SK-N-SH (cell line): ENCODE measurements at regions not wholly inside any gene's neighbourhood (a gene's known extent, or its start where the extent isn't known, plus 50 kb on each side); places are given as distances from the start of the nearest gene placed in this dataset.

Source experiments
- CTCF ChIA-PET: fragments of 300-600, 350-600 bp; formaldehyde crosslinking; extraction: SDS; loops from one replicate; lab custom pipeline; 2021; lab: Yijun Ruan, JAX
- POLR2A ChIA-PET: fragments of 350-600 bp; sonication (Branson Sonifier 250); formaldehyde crosslinking; extraction: SDS; loops from one replicate; lab custom pipeline; 2020; ENCODE audit warnings: antibody characterized with exemption, inconsistent platforms; lab: Yijun Ruan, JAX
- DNase-seq: peaks from one replicate; pipeline ENCODE4 v3.0.0; 2012
- H2AFZ ChIP-seq: fragments of 200-600 bp; sonication (generic); 2 replicates; pipeline ENCODE4 v1.8.1; 2016; ENCODE audit warnings: antibody characterized with exemption, mild to moderate bottlenecking, low read depth
- H3F3A ChIP-seq: fragments of 200-600 bp; sonication (generic); replicated peaks from 2 replicates; pipeline ENCODE3; 2016; ENCODE audit warnings: antibody characterized with exemption, mild to moderate bottlenecking; ENCODE audit not compliant: insufficient read depth
- H3K27ac ChIP-seq, 2 experiments: fragments of 200-500 bp in 1 of 2; fragments of 200-600 bp in 1 of 2; sonication (Bioruptor generic) in 1 of 2; sonication (generic), shearing (Covaris generic) in 1 of 2; 2 replicates each; pipeline versions ENCODE4 v1.5.1 to v1.6.1; 2014 to 2016; ENCODE audit warnings: low read depth in 2 of 2, inconsistent platforms in 1 of 2, low read length in 1 of 2, mild to moderate bottlenecking in 1 of 2, mixed read lengths in 1 of 2
- H3K27me3 ChIP-seq: fragments of 200-600 bp; sonication (generic), shearing (Covaris generic); 2 replicates; pipeline ENCODE4 v1.6.1; 2016; ENCODE audit warnings: mixed run types; ENCODE audit not compliant: insufficient read depth
- H3K36me3 ChIP-seq, 2 experiments: fragments of 200-500 bp in 1 of 2; fragments of 200-600 bp in 1 of 2; sonication (Bioruptor generic) in 1 of 2; sonication (generic) in 1 of 2; replicated peaks in 1 of 2; 2 replicates each; pipeline versions ENCODE3 to v1.5.1; 2014 to 2016; ENCODE audit warnings: low read length in 1 of 2, mild to moderate bottlenecking in 1 of 2; ENCODE audit not compliant: insufficient read depth in 2 of 2, control insufficient read depth in 1 of 2
- H3K4me1 ChIP-seq, 2 experiments: fragments of 200-500 bp in 1 of 2; fragments of 200-600 bp in 1 of 2; sonication (Bioruptor generic) in 1 of 2; sonication (generic), shearing (Covaris generic) in 1 of 2; 2 replicates each; pipeline versions ENCODE4 v1.5.1 to v1.6.1; 2014 to 2016; ENCODE audit warnings: low read depth in 1 of 2, low read length in 1 of 2, mixed run types in 1 of 2; ENCODE audit not compliant: insufficient read depth in 2 of 2, control insufficient read depth in 1 of 2
- H3K4me2 ChIP-seq: fragments of 200-600 bp; sonication (generic), shearing (Covaris generic); 2 replicates; pipeline ENCODE4 v1.6.1; 2017; ENCODE audit warnings: mixed run types
- H3K4me3 ChIP-seq, 2 experiments: fragments of 200-500 bp in 1 of 2; fragments of 200-600 bp in 1 of 2; sonication (Bioruptor generic) in 1 of 2; sonication (generic), shearing (Covaris generic) in 1 of 2; 2 replicates each; pipeline versions ENCODE4 v1.5.1 to v1.8.1; 2014 to 2016; ENCODE audit warnings: low read depth in 2 of 2, inconsistent platforms in 1 of 2, low read length in 1 of 2, mild to moderate bottlenecking in 1 of 2, mixed read lengths in 1 of 2, moderate library complexity in 1 of 2
- H3K79me2 ChIP-seq: fragments of 200-600 bp; sonication (generic); 2 replicates; pipeline ENCODE4 v1.8.1; 2017; ENCODE audit warnings: mild to moderate bottlenecking; ENCODE audit not compliant: insufficient read depth
- H3K9ac ChIP-seq: fragments of 200-600 bp; sonication (generic); 2 replicates; pipeline ENCODE4 v1.6.1; 2017; ENCODE audit warnings: mixed run types
- H3K9me2 ChIP-seq: fragments of 200-600 bp; sonication (generic); 2 replicates; pipeline ENCODE4 v1.6.1; 2017; ENCODE audit warnings: mixed run types
- H3K9me3 ChIP-seq: fragments of 200-600 bp; sonication (generic); 2 replicates; pipeline ENCODE4 v1.6.1; 2017; ENCODE audit warnings: mixed run types, mild to moderate bottlenecking, moderate library complexity
- H4K20me1 ChIP-seq: fragments of 200-600 bp; sonication (generic); 2 replicates; pipeline ENCODE4 v1.6.1; 2017; ENCODE audit warnings: mild to moderate bottlenecking, mixed run types; ENCODE audit not compliant: insufficient read depth
- FOSL2 ChIP-seq: IDR thresholded peaks from 2 replicates; pipeline ENCODE4 v1.4.0; 2012; ENCODE audit warnings: low read depth, mild to moderate bottlenecking, moderate library complexity, borderline replicate concordance
- GATA2 ChIP-seq: sonication (generic); formaldehyde crosslinking; IDR thresholded peaks from 2 replicates; pipeline ENCODE4 v1.5.0; 2020; ENCODE audit warnings: mild to moderate bottlenecking, missing genetic modification reagents
- MEF2A ChIP-seq: IDR thresholded peaks from 2 replicates; pipeline ENCODE4 v1.4.0; 2012; ENCODE audit warnings: low read depth, borderline replicate concordance
- MXI1 ChIP-seq: IDR thresholded peaks from 2 replicates; pipeline ENCODE4 v1.6.1; 2012; ENCODE audit warnings: mild to moderate bottlenecking, low read depth, low read length, improper control_type of control experiment
- NFIC ChIP-seq: IDR thresholded peaks from 2 replicates; pipeline ENCODE4 v1.4.0; 2012; ENCODE audit warnings: borderline replicate concordance
- NRF1 ChIP-seq: IDR thresholded peaks from 2 replicates; pipeline ENCODE4 v1.6.1; 2012; ENCODE audit warnings: low read depth, mild to moderate bottlenecking, low read length
- RAD21 ChIP-seq: IDR thresholded peaks from 2 replicates; pipeline ENCODE4 v1.6.1; 2012; ENCODE audit warnings: mild to moderate bottlenecking, low read length
- RCOR1 ChIP-seq: fragments of 150-350 bp; IDR thresholded peaks from 2 replicates; pipeline ENCODE4 v1.6.1; 2017; ENCODE audit warnings: antibody characterized with exemption, low read length
- RFX5 ChIP-seq: IDR thresholded peaks from 2 replicates; pipeline ENCODE4 v1.6.1; 2012; ENCODE audit warnings: mild to moderate bottlenecking, improper control_type of control experiment, low read length
- SMC3 ChIP-seq: IDR thresholded peaks from 2 replicates; pipeline ENCODE4 v1.6.1; 2012; ENCODE audit warnings: low read depth, low read length, improper control_type of control experiment
- YY1 ChIP-seq: IDR thresholded peaks from 2 replicates; pipeline ENCODE4 v1.4.0; 2012; ENCODE audit warnings: low read depth, mild to moderate bottlenecking
- WGBS: methylation state at CpG from one replicate; pipeline ENCODE4 v1.1.6; 2017; ENCODE audit warnings: low lambda C conversion rate; 5-methylcytosine and 5-hydroxymethylcytosine counted together
- TF ChIP-seq, protein P1 (sequence below): IDR thresholded peaks from 2 replicates; pipeline ENCODE4 v1.4.0; 2012; ENCODE audit warnings: low read depth
- TF ChIP-seq, protein P2 (sequence below): fragments of 150-350 bp; IDR thresholded peaks from 2 replicates; pipeline ENCODE4 v1.6.1; 2016; ENCODE audit warnings: mild to moderate bottlenecking, low read depth, low read length
- TF ChIP-seq, protein P3 (sequence below): fragments of 150-350 bp; IDR thresholded peaks from 2 replicates; pipeline ENCODE4 v1.6.1; 2017; ENCODE audit warnings: antibody characterized with exemption, low read length, low read depth, borderline replicate concordance
- TF ChIP-seq, protein P4 (sequence below): IDR thresholded peaks from 2 replicates; pipeline ENCODE4; 2012
- TF ChIP-seq, protein P5 (sequence below): fragments of 200-600 bp; sonication (generic); IDR thresholded peaks from 2 replicates; pipeline ENCODE4 v1.6.1; 2017; ENCODE audit warnings: antibody characterized with exemption, mild to moderate bottlenecking, moderate library complexity

DNA sequence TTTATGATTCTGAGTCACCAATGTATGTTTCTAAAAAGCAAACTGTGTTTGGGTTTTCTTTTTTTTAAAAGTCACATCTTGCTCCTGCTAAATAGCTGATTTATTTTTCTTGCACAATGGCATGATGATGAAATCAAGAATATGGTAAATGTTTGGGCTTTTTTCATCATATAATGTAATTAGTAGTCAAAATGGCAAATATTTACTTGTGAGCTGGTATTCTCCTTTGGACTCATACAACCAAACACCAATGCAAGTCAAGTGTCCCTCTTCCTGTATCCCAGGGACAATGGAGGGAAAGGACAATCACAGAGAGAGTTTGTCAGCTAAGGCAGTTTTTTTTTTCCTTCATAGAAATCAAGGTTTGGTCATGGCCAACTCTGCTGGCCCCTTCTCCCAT lies 94.6 kb upstream of the RALGPS2 start:
- CTCF ChIA-PET: no interaction called here
- Histone ChIP-seq H3K79me2 (no peaks in the 10 kb centered on the region), H3K4me2 (no peak overlapping the region), H4K20me1 (no peaks in the 10 kb centered on the region), H3K27ac (0 out of 4 replicates have a peak overlapping the region, but pooled peaks of 1 of the 2 experiments have one; percentile 48), H3K27me3 (no peaks in the 10 kb centered on the region), H3K9me3 (no peaks in the 10 kb centered on the region), H2AFZ (no peak overlapping the region), H3F3A (peaks cover 25% of the 10 kb centered on the region), H3K4me1 (peaks cover 0 to 15% of the 10 kb centered on the region in 2 experiments; a peak in 2 of 4 replicates), H3K36me3 (no peaks in the 10 kb centered on the region), H3K9me2 (no peaks in the 10 kb centered on the region), H3K9ac (no peak overlapping the region), H3K4me3 (no peak overlapping the region)
- TF ChIP-seq MEF2A (no peak), RCOR1 (no peak), RFX5 (no peak), GATA2 (CRISPR knock-in tag) (no peak), MXI1 (no peak), RAD21 (no peak), SMC3 (no peak)
- TF ChIP-seq, protein P1, sequence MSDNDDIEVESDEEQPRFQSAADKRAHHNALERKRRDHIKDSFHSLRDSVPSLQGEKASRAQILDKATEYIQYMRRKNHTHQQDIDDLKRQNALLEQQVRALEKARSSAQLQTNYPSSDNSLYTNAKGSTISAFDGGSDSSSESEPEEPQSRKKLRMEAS: no peak
- TF ChIP-seq, protein P2, sequence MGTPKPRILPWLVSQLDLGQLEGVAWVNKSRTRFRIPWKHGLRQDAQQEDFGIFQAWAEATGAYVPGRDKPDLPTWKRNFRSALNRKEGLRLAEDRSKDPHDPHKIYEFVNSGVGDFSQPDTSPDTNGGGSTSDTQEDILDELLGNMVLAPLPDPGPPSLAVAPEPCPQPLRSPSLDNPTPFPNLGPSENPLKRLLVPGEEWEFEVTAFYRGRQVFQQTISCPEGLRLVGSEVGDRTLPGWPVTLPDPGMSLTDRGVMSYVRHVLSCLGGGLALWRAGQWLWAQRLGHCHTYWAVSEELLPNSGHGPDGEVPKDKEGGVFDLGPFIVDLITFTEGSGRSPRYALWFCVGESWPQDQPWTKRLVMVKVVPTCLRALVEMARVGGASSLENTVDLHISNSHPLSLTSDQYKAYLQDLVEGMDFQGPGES: no peak
- DNase-seq: no peak
- POLR2A ChIA-PET: no interaction called here

DNA sequence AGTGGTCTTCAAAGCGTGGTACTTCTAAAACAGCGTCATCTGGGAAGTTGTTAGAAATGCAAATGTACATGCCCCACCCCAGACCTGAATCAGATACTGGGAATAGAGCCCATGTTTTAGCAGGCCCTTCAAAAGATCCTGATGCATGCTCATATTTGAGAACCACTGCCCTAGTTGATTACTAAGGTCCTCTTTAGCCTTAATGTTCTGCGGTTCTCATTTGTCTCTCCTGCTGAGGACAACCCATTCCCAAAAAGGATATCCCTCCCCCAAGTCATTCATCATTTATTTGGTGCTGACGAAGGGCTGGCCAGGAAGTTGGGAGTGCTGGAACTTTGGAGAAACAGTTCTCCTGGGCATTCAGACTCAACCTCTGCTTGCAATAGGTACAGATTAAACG lies 92.4 kb upstream of the RALGPS2 start:
- CTCF ChIA-PET: no interaction called here
- H3K4me3 ChIP-seq: no peak overlapping the region

More for the DNA sequence above, 92.4 kb upstream of the RALGPS2 start:
- TF ChIP-seq, protein P3, sequence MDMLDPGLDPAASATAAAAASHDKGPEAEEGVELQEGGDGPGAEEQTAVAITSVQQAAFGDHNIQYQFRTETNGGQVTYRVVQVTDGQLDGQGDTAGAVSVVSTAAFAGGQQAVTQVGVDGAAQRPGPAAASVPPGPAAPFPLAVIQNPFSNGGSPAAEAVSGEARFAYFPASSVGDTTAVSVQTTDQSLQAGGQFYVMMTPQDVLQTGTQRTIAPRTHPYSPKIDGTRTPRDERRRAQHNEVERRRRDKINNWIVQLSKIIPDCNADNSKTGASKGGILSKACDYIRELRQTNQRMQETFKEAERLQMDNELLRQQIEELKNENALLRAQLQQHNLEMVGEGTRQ: no peak
- TF ChIP-seq, protein P4, sequence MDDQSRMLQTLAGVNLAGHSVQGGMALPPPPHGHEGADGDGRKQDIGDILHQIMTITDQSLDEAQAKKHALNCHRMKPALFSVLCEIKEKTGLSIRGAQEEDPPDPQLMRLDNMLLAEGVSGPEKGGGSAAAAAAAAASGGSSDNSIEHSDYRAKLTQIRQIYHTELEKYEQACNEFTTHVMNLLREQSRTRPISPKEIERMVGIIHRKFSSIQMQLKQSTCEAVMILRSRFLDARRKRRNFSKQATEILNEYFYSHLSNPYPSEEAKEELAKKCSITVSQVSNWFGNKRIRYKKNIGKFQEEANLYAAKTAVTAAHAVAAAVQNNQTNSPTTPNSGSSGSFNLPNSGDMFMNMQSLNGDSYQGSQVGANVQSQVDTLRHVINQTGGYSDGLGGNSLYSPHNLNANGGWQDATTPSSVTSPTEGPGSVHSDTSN: no peak; the same call in 1 of the 2 replicates
- TF ChIP-seq GATA2 (CRISPR knock-in tag): no peak
- no peak for TF ChIP-seq MXI1
- no peak for TF ChIP-seq YY1
- no peak for TF ChIP-seq NRF1
- no peak for TF ChIP-seq FOSL2
- TF ChIP-seq, protein P5, sequence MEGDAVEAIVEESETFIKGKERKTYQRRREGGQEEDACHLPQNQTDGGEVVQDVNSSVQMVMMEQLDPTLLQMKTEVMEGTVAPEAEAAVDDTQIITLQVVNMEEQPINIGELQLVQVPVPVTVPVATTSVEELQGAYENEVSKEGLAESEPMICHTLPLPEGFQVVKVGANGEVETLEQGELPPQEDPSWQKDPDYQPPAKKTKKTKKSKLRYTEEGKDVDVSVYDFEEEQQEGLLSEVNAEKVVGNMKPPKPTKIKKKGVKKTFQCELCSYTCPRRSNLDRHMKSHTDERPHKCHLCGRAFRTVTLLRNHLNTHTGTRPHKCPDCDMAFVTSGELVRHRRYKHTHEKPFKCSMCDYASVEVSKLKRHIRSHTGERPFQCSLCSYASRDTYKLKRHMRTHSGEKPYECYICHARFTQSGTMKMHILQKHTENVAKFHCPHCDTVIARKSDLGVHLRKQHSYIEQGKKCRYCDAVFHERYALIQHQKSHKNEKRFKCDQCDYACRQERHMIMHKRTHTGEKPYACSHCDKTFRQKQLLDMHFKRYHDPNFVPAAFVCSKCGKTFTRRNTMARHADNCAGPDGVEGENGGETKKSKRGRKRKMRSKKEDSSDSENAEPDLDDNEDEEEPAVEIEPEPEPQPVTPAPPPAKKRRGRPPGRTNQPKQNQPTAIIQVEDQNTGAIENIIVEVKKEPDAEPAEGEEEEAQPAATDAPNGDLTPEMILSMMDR: no peak
- no peak for TF ChIP-seq NFIC
- TF ChIP-seq MEF2A: no peak
- TF ChIP-seq, protein P1: no peak
- H3K9me3 ChIP-seq: no peaks in the 10 kb centered on the region
- H3K4me1 ChIP-seq: peaks cover 0 to 15% of the 10 kb centered on the region in 2 experiments; a peak in 2 of 4 replicates
- H3K27ac ChIP-seq: peak overlapping the region in 1 of 2 experiments; percentile 61; a peak in 2 of 4 replicates
- peaks cover 25% of the 10 kb centered on the region for H3F3A ChIP-seq
- 74% methylated on average over 5 of the region's 5 CpGs for WGBS
- no peaks in the 10 kb centered on the region for H3K36me3 ChIP-seq
- POLR2A ChIA-PET: no interaction called here
- peak overlapping the region; percentile 47 for H2AFZ ChIP-seq
- peak overlapping the region; percentile 5; the same call in 1 of the 2 replicates for H3K4me2 ChIP-seq
- no peak for DNase-seq
- H3K9ac ChIP-seq: peak overlapping the region; percentile 30; the same call in 1 of the 2 replicates
- H3K9me2 ChIP-seq: no peaks in the 10 kb centered on the region
- no peaks in the 10 kb centered on the region for H3K79me2 ChIP-seq
- H3K27me3 ChIP-seq: no peaks in the 10 kb centered on the region
- no peaks in the 10 kb centered on the region for H4K20me1 ChIP-seq
